H1 (cell line): ENCODE measurements at regions not wholly inside any gene's neighbourhood (a gene's known extent, or its start where the extent isn't known, plus 50 kb on each side); places are given as distances from the start of the nearest gene placed in this dataset.

Experiments
- ATF3 ChIP-seq: IDR thresholded peaks from 2 replicates; pipeline ENCODE4 v1.6.1; 2011; ENCODE audit warnings: low read depth, mild to moderate bottlenecking, low read length; ENCODE audit not compliant: insufficient read depth
- CEBPB ChIP-seq: IDR thresholded peaks from 2 replicates; pipeline ENCODE4 v1.6.1; 2012; ENCODE audit warnings: low read depth, low read length
- CHD7 ChIP-seq: fragments of 300-600 bp; sonication (generic); IDR thresholded peaks from 2 replicates; pipeline ENCODE4 v1.7.1; 2012; ENCODE audit warnings: low read length, moderate library complexity, mild to moderate bottlenecking, inconsistent platforms; ENCODE audit not compliant: insufficient replicate concordance
- EP300 ChIP-seq, 2 experiments: IDR thresholded peaks; 1 replicate in 1 of 2; 2 replicates in 1 of 2; pipeline ENCODE4 v1.6.1; 2011 to 2012; ENCODE audit warnings: low read depth in 2 of 2, low read length in 2 of 2, mild to moderate bottlenecking in 2 of 2, borderline replicate concordance in 1 of 2, inconsistent platforms in 1 of 2, moderate library complexity in 1 of 2
- FOSL1 ChIP-seq: IDR thresholded peaks from 2 replicates; pipeline ENCODE4 v1.6.1; 2011; ENCODE audit warnings: mild to moderate bottlenecking, low read depth, low read length, moderate library complexity; ENCODE audit not compliant: insufficient read depth
- NANOG ChIP-seq: IDR thresholded peaks from 2 replicates; pipeline ENCODE4 v1.6.1; 2011; ENCODE audit warnings: low read length, low read depth, mild to moderate bottlenecking, inconsistent platforms; ENCODE audit not compliant: insufficient read depth, poor library complexity, severe bottlenecking
- PHF8 ChIP-seq: fragments of 200-600 bp; sonication (generic); conservative IDR thresholded peaks from 2 replicates; pipeline ENCODE4 v1.7.1; 2012; ENCODE audit warnings: low read depth, mild to moderate bottlenecking, inconsistent platforms, low read length, moderate library complexity
- POLR2A ChIP-seq, 2 experiments: IDR thresholded peaks; 1 replicate in 1 of 2; 2 replicates in 1 of 2; pipeline ENCODE4 v1.6.1; 2011; ENCODE audit warnings: low read depth in 2 of 2, low read length in 2 of 2, mild to moderate bottlenecking in 2 of 2; ENCODE audit errors: control extremely low read depth in 1 of 2
- RBBP5 ChIP-seq: IDR thresholded peaks from 2 replicates; pipeline ENCODE4 v1.7.1; 2012; ENCODE audit warnings: low read depth, mild to moderate bottlenecking, inconsistent platforms, low read length, moderate library complexity, borderline replicate concordance
- YY1 ChIP-seq: IDR thresholded peaks from 2 replicates; pipeline ENCODE4 v1.6.1; 2011; ENCODE audit warnings: low read depth, mild to moderate bottlenecking, low read length

- TF ChIP-seq CHD7, result no peak
- TF ChIP-seq RBBP5, result no peak
- TF ChIP-seq CEBPB, result no peak
- no peak for TF ChIP-seq YY1
- TF ChIP-seq POLR2A (IDR thresholded peaks at IDR 0.05; ENCODE audit: control extremely low read depth in 1 of 2, low read depth in 2 of 2, low read length in 2 of 2), result no peak
- TF ChIP-seq EP300 (IDR thresholded peaks at IDR 0.05; ENCODE audit: borderline replicate concordance in 1 of 2, low read depth in 2 of 2, low read length in 2 of 2), result no peak
- no peak for TF ChIP-seq FOSL1
- TF ChIP-seq ATF3, result no peak
- TF ChIP-seq NANOG, result no peak
- TF ChIP-seq PHF8, result no peak
Observed at GRCh38 chr3:153621953-153622352, 459.9 kb downstream of the RAP2B start (continued).
